GM12892 (cell line): ENCODE measurements at regions not wholly inside any gene's neighbourhood (a gene's known extent, or its start where the extent isn't known, plus 50 kb on each side); places are given as distances from the start of the nearest gene placed in this dataset.
"Not testable (repeated sequence)": the region's sequence is repeated elsewhere in the genome, so short reads cannot be mapped to it uniquely, and the experiment has no call there.

Experiments used
- DNase-seq: peaks from one replicate; pipeline ENCODE4 v3.0.0; 2011; ENCODE audit not compliant: insufficient read length
- FAIRE-seq: peaks from 2 replicates; lab custom pipeline; 2011; peaks lifted over from hg19 to GRCh38; lab: Jason Lieb, UNC

- DNase-seq, FAIRE-seq: not testable (repeated sequence)
Measured at GRCh38 chr4:8983921-8984320, 112.3 kb upstream of the HMX1 start.

GRCh38 chr4:8976466-8977128 is 105.0 kb upstream of the HMX1 start:
- DNase-seq, FAIRE-seq: not testable (repeated sequence)

- FAIRE-seq: not testable (repeated sequence)
Measured at GRCh38 chr4:8972635-8973034, 101.0 kb upstream of the HMX1 start.

GRCh38 chr4:8965896-8966295 is 94.3 kb upstream of the HMX1 start:
- not testable (repeated sequence) for FAIRE-seq, DNase-seq

More at GRCh38 chr4:8972635-8973034, 101.0 kb upstream of the HMX1 start:
- DNase-seq: not testable (repeated sequence)

- FAIRE-seq, DNase-seq: not testable (repeated sequence)
Measured at GRCh38 chr4:8964201-8964788, 92.7 kb upstream of the HMX1 start.

GRCh38 chr4:8963533-8963932 is 91.9 kb upstream of the HMX1 start:
- FAIRE-seq, DNase-seq: not testable (repeated sequence)

GRCh38 chr4:8961343-8961742 is 89.7 kb upstream of the HMX1 start:
- not testable (repeated sequence) for FAIRE-seq, DNase-seq

GRCh38 chr4:8959471-8959870 is 87.8 kb upstream of the HMX1 start:
- not testable (repeated sequence) for DNase-seq, FAIRE-seq

GRCh38 chr4:8954001-8954400 is 82.4 kb upstream of the HMX1 start:
- DNase-seq, FAIRE-seq: not testable (repeated sequence)

GRCh38 chr4:8952791-8953190 is 81.2 kb upstream of the HMX1 start:
- not testable (repeated sequence) for DNase-seq, FAIRE-seq

- DNase-seq, FAIRE-seq: not testable (repeated sequence)
Measured at GRCh38 chr4:8952109-8952508, 80.5 kb upstream of the HMX1 start.

GRCh38 chr4:8945506-8945905 is 73.9 kb upstream of the HMX1 start:
- not testable (repeated sequence) for FAIRE-seq, DNase-seq

GRCh38 chr4:8943367-8943766 is 71.7 kb upstream of the HMX1 start:
- not testable (repeated sequence) for DNase-seq, FAIRE-seq

- FAIRE-seq: not testable (repeated sequence)
Measured at GRCh38 chr4:8942088-8942487, 70.4 kb upstream of the HMX1 start.

GRCh38 chr4:8941492-8941805 is 69.8 kb upstream of the HMX1 start:
- not testable (repeated sequence) for DNase-seq, FAIRE-seq

More at GRCh38 chr4:8942088-8942487, 70.4 kb upstream of the HMX1 start:
- DNase-seq: not testable (repeated sequence)
